Ureter (tissue), 1 donor: ENCODE measurements at regions not wholly inside any gene's neighbourhood (a gene's known extent, or its start where the extent isn't known, plus 50 kb on each side); places are given as distances from the start of the nearest gene placed in this dataset.
"Not testable (repeated sequence)": the region's sequence is repeated elsewhere in the genome, so short reads cannot be mapped to it uniquely, and the experiment has no call there.

Experiments used
- DNase-seq: peaks from one replicate; pipeline ENCODE4 v3.0.0-alpha.2; 2020; ENCODE audit warnings: low spot score
- donor health status: DM: yes; HTN: yes; CAD: no.

- no peak for DNase-seq
Observed at GRCh38 chr1:79530055-79530454, 523.5 kb upstream of the ADGRL4 start.

- DNase-seq, result no peak
Observed at GRCh38 chr1:79524126-79524525, 517.6 kb upstream of the ADGRL4 start.

GRCh38 chr1:79519084-79519760 lies 512.7 kb upstream of the ADGRL4 start:
- no peak for DNase-seq

- DNase-seq, result no peak
Observed at GRCh38 chr1:79517470-79518224, 511.1 kb upstream of the ADGRL4 start.

GRCh38 chr1:79507770-79508169 lies 501.2 kb upstream of the ADGRL4 start:
- DNase-seq, result no peak

- DNase-seq, result no peak
Observed at GRCh38 chr1:79501153-79501552, 494.6 kb upstream of the ADGRL4 start.

- no peak for DNase-seq
Observed at GRCh38 chr1:79499541-79499940, 493.0 kb upstream of the ADGRL4 start.

GRCh38 chr1:79497193-79497773 lies 490.8 kb upstream of the ADGRL4 start:
- no peak for DNase-seq

- no peak for DNase-seq
Observed at GRCh38 chr1:79496129-79496528, 489.6 kb upstream of the ADGRL4 start.

- DNase-seq, result not testable (repeated sequence)
Observed at GRCh38 chr1:79493702-79494101, 487.2 kb upstream of the ADGRL4 start.

GRCh38 chr1:79488572-79489121 lies 482.1 kb upstream of the ADGRL4 start:
- not testable (repeated sequence) for DNase-seq

GRCh38 chr1:79478728-79479373 lies 472.3 kb upstream of the ADGRL4 start:
- DNase-seq, result no peak

GRCh38 chr1:79478160-79478559 lies 471.6 kb upstream of the ADGRL4 start:
- DNase-seq, result no peak

GRCh38 chr1:79472067-79472656 lies 465.6 kb upstream of the ADGRL4 start:
- DNase-seq, result no peak

- no peak for DNase-seq
Observed at GRCh38 chr1:79469139-79469538, 462.6 kb upstream of the ADGRL4 start.

GRCh38 chr1:79460773-79461436 lies 454.4 kb upstream of the ADGRL4 start:
- DNase-seq, result no peak

- DNase-seq, result no peak
Observed at GRCh38 chr1:79457562-79458224, 451.2 kb upstream of the ADGRL4 start.

- no peak for DNase-seq
Observed at GRCh38 chr1:79448426-79448825, 441.9 kb upstream of the ADGRL4 start.

GRCh38 chr1:79441238-79441637 lies 434.7 kb upstream of the ADGRL4 start:
- no peak for DNase-seq

- no peak for DNase-seq
Observed at GRCh38 chr1:79437540-79437939, 431.0 kb upstream of the ADGRL4 start.

GRCh38 chr1:79431340-79431739 lies 424.8 kb upstream of the ADGRL4 start:
- DNase-seq, result no peak
